GM10248 (cell line): ENCODE measurements at regions not wholly inside any gene's neighbourhood (a gene's known extent, or its start where the extent isn't known, plus 50 kb on each side); places are given as distances from the start of the nearest gene placed in this dataset.

ENCODE experiments used
- CTCF ChIA-PET: fragments of 300-600 bp; sonication (Branson Sonifier 250); formaldehyde crosslinking; extraction: SDS; loops from one replicate; lab custom pipeline; 2021; ENCODE audit warnings: antibody characterized with exemption; lab: Yijun Ruan, JAX
- POLR2A ChIA-PET: fragments of 350-650 bp; sonication (Branson Sonifier 250); formaldehyde crosslinking; extraction: SDS; loops from one replicate; lab custom pipeline; 2020; ENCODE audit warnings: antibody characterized with exemption; lab: Yijun Ruan, JAX
- DNase-seq: peaks from one replicate; pipeline ENCODE4 v3.0.0; 2012; ENCODE audit errors: extremely low spot score
- CTCF ChIP-seq: IDR thresholded peaks from 2 replicates; pipeline ENCODE4 v1.5.1; 2012; ENCODE audit warnings: mild to moderate bottlenecking, low read depth; ENCODE audit errors: extremely low read depth, missing control alignments, control extremely low read depth

- POLR2A ChIA-PET = no interaction called here
- no peak for DNase-seq
- CTCF ChIA-PET = no interaction called here
- no peak for TF ChIP-seq CTCF
These were observed 58.1 kb upstream of the IPO5 start for GRCh38 chr13:97895383-97895782.

- ChIA-PET POLR2A (no interaction called here), CTCF (no interaction called here)
- no peak for DNase-seq
- no peak for TF ChIP-seq CTCF
These were observed 57.0 kb upstream of the IPO5 start for GRCh38 chr13:97896446-97896845.

GRCh38 chr13:97901716-97902115 lies 51.8 kb upstream of the IPO5 start:
- TF ChIP-seq CTCF = no peak
- POLR2A ChIA-PET = no interaction called here
- no peak for DNase-seq
- CTCF ChIA-PET = interaction anchor here (0.8 to 1.9 kb wide), 3 partner anchors 10 to 885 kb away, joined by 3 to 9 read pairs (median 3); no protein-coding TSS in a partner anchor
